ENCODE measurements at regions not wholly inside any gene's neighbourhood (a gene's known extent, or its start where the extent isn't known, plus 50 kb on each side); places are given as distances from the start of the nearest gene placed in this dataset.

DNA sequence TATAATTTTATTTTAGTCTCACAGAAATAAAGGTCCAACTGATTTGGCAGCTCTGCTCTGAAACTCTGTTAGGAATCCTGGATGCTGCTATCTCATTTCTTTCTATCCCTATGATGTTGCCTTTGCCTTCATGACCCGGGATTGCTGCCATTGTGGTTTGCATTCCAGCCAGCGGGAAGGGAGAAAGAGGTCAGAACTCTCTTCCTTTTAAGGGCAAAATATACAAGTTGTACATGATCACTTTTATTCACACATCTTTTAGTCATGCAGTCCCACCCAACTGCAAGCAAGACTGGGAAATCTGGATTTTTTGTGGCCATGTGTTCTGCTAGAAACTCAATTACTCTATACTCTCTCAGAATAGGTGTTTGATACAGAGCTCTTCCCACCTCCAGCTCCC is 263.1 kb upstream of the ZFP64 start:
- H2AFZ ChIP-seq (ENCODE audit: low read depth, low read length) = no peak overlapping the region
- ATAC-seq (ENCODE audit: insufficient read depth, low read depth) (no peak), DNase-seq (no peak)
- H3K4me1 ChIP-seq (ENCODE audit: insufficient read depth, low read length) = no peaks in the 10 kb centered on the region
- H3K9ac ChIP-seq (ENCODE audit: low read depth, low read length) = no peak overlapping the region
- no peak overlapping the region for H3K27ac ChIP-seq (ENCODE audit: low read length)
- no peaks in the 10 kb centered on the region for H3K36me3 ChIP-seq (ENCODE audit: insufficient read depth, low read length)
- no peaks in the 10 kb centered on the region for H3K27me3 ChIP-seq (ENCODE audit: insufficient read depth, low read length, poor library complexity)
- H3K4me3 ChIP-seq (ENCODE audit: low read depth in 1 of 2, low read length in 2 of 2) = no peak overlapping the region
- TF ChIP-seq EZH2 (IDR thresholded peaks at IDR 0.05; ENCODE audit: borderline replicate concordance, low read depth, low read length, severe bottlenecking) (no peak), CTCF (IDR thresholded peaks at IDR 0.05; ENCODE audit: borderline replicate concordance, extremely low read depth, low read length, poor library complexity, severe bottlenecking) (no peak)
- no peaks in the 10 kb centered on the region for H3K9me3 ChIP-seq (ENCODE audit: insufficient read depth, low read length, severe bottlenecking)
- H3K4me2 ChIP-seq (ENCODE audit: insufficient read depth, low read length) = no peak overlapping the region
- H3K79me2 ChIP-seq (ENCODE audit: insufficient read depth, low read length) = no peaks in the 10 kb centered on the region
- no peaks in the 10 kb centered on the region for H4K20me1 ChIP-seq (ENCODE audit: insufficient read depth, low read length)

- Histone ChIP-seq H3K27me3 (ENCODE audit: insufficient read depth, low read length, poor library complexity) (peaks cover 5% of the 10 kb centered on the region), H3K79me2 (ENCODE audit: insufficient read depth, low read length) (no peaks in the 10 kb centered on the region), H2AFZ (ENCODE audit: low read depth, low read length) (no peak overlapping the region), H4K20me1 (ENCODE audit: insufficient read depth, low read length) (no peaks in the 10 kb centered on the region), H3K27ac (ENCODE audit: low read length) (no peak overlapping the region), H3K36me3 (ENCODE audit: insufficient read depth, low read length) (no peaks in the 10 kb centered on the region), H3K9ac (ENCODE audit: low read depth, low read length) (no peak overlapping the region), H3K4me2 (ENCODE audit: insufficient read depth, low read length) (no peak overlapping the region), H3K4me1 (ENCODE audit: insufficient read depth, low read length) (no peaks in the 10 kb centered on the region), H3K9me3 (ENCODE audit: insufficient read depth, low read length, severe bottlenecking) (no peaks in the 10 kb centered on the region), H3K4me3 (ENCODE audit: low read depth in 1 of 2, low read length in 2 of 2) (no peak overlapping the region)
- DNase-seq (no peak), ATAC-seq (ENCODE audit: insufficient read depth, low read depth) (no peak)
- TF ChIP-seq EZH2 (IDR thresholded peaks at IDR 0.05; ENCODE audit: borderline replicate concordance, low read depth, low read length, severe bottlenecking) (no peak), CTCF (IDR thresholded peaks at IDR 0.05; ENCODE audit: borderline replicate concordance, extremely low read depth, low read length, poor library complexity, severe bottlenecking) (no peak)
These were observed 257.1 kb upstream of the ZFP64 start for GRCh38 chr20:52448513-52449232.

GRCh38 chr20:52447225-52447551 is 255.6 kb upstream of the ZFP64 start:
- H3K36me3 ChIP-seq (ENCODE audit: insufficient read depth, low read length) = no peaks in the 10 kb centered on the region
- H3K9ac ChIP-seq (ENCODE audit: low read depth, low read length) = no peak overlapping the region
- no peak for ATAC-seq (ENCODE audit: insufficient read depth, low read depth)
- no peak overlapping the region for H3K4me3 ChIP-seq (ENCODE audit: low read depth in 1 of 2, low read length in 2 of 2)
- no peaks in the 10 kb centered on the region for H3K4me1 ChIP-seq (ENCODE audit: insufficient read depth, low read length)
- H3K27me3 ChIP-seq (ENCODE audit: insufficient read depth, low read length, poor library complexity) = peaks cover 5% of the 10 kb centered on the region
- no peak for TF ChIP-seq EZH2 (IDR thresholded peaks at IDR 0.05; ENCODE audit: borderline replicate concordance, low read depth, low read length, severe bottlenecking)
- TF ChIP-seq CTCF (IDR thresholded peaks at IDR 0.05; ENCODE audit: borderline replicate concordance, extremely low read depth, low read length, poor library complexity, severe bottlenecking) = no peak
- no peaks in the 10 kb centered on the region for H3K9me3 ChIP-seq (ENCODE audit: insufficient read depth, low read length, severe bottlenecking)
- no peak overlapping the region for H3K4me2 ChIP-seq (ENCODE audit: insufficient read depth, low read length)
- no peaks in the 10 kb centered on the region for H3K79me2 ChIP-seq (ENCODE audit: insufficient read depth, low read length)
- no peak for DNase-seq
- H4K20me1 ChIP-seq (ENCODE audit: insufficient read depth, low read length) = no peaks in the 10 kb centered on the region
- H3K27ac ChIP-seq (ENCODE audit: low read length) = no peak overlapping the region
- no peak overlapping the region for H2AFZ ChIP-seq (ENCODE audit: low read depth, low read length)
